ENCODE measurements at regions not wholly inside any gene's neighbourhood (a gene's known extent, or its start where the extent isn't known, plus 50 kb on each side); places are given as distances from the start of the nearest gene placed in this dataset.
A peak's percentile ranks its signal among the peaks of the same experiment; 100 is the strongest.

GRCh38 chr4:187479511-187479910 lies 516.1 kb upstream of the ZFP42 start:
- Histone ChIP-seq H3K4ac (ENCODE audit: low read depth, low read length) (peak overlapping the region; percentile 85), H3K9me3 (ENCODE audit: control insufficient read depth, insufficient read depth, low read length) (no peaks in the 10 kb centered on the region), H2BK120ac (ENCODE audit: low read depth, low read length) (peak overlapping the region; percentile 94), H2AFZ (replicated peaks; ENCODE audit: low read length, poor library complexity) (peak overlapping the region; percentile 34), H4K5ac (ENCODE audit: low read depth, low read length) (peak overlapping the region; percentile 80), H4K20me1 (ENCODE audit: insufficient read depth, low read length) (no peaks in the 10 kb centered on the region), H2AK9ac (replicated peaks; ENCODE audit: low read depth, low read length, poor library complexity) (no peak overlapping the region), H2BK5ac (ENCODE audit: low read depth, low read length, poor library complexity, severe bottlenecking) (peak overlapping the region; percentile 95), H3K14ac (replicated peaks; ENCODE audit: low read depth, low read length) (peak overlapping the region; percentile 66), H4K8ac (ENCODE audit: low read depth in 2 of 2, low read length in 2 of 2) (peak overlapping the region in 1 of 2 experiments; percentile 72; a peak in 1 of 4 replicates), H2AK5ac (ENCODE audit: low read depth, low read length) (peak overlapping the region; percentile 41; the same call in 1 of the 2 replicates), H3K18ac (ENCODE audit: low read depth, low read length) (peak overlapping the region; percentile 90; the same call in 1 of the 2 replicates), H3K4me3 (ENCODE audit: insufficient read depth, low read depth, low read length) (no peak overlapping the region), H3K4me1 (ENCODE audit: control insufficient read depth, insufficient read depth, low read length) (peaks cover 23% of the 10 kb centered on the region), H2BK20ac (ENCODE audit: low read depth, low read length) (peak overlapping the region; percentile 93), H2BK15ac (ENCODE audit: low read depth, low read length) (peak overlapping the region; percentile 49; the same call in 1 of the 3 replicates), H3K36me3 (ENCODE audit: control insufficient read depth, insufficient read depth, low read length) (no peaks in the 10 kb centered on the region), H3K79me1 (ENCODE audit: low read depth in 1 of 2, low read length in 2 of 2) (peaks cover 0 to 15% of the 10 kb centered on the region in 2 experiments; a peak in 2 of 4 replicates), H3K27me3 (ENCODE audit: control insufficient read depth, insufficient read depth, low read length) (no peaks in the 10 kb centered on the region), H3K27ac (ENCODE audit: insufficient read depth, low read length) (peak overlapping the region; percentile 27; the same call in 1 of the 2 replicates), H3K4me2 (ENCODE audit: low read depth, low read length) (peak overlapping the region; percentile 34), H3K23ac (ENCODE audit: low read depth, low read length) (peak overlapping the region; percentile 41; the same call in 1 of the 2 replicates), H3K9me1 (ENCODE audit: insufficient read depth, low read length) (peaks cover 15% of the 10 kb centered on the region), H3K56ac (ENCODE audit: extremely low read depth, insufficient read depth, low read length) (peak overlapping the region; percentile 19; the same call in 1 of the 2 replicates), H4K91ac (ENCODE audit: insufficient read depth, low read depth, low read length) (peak overlapping the region; percentile 29; the same call in 1 of the 2 replicates), H3K9ac (ENCODE audit: low read depth, low read length) (no peak overlapping the region)
- in situ Hi-C loops (cut with MboI; ENCODE audit: low sequenced_read_pairs) (no loop called here), intact Hi-C loops (cut with micrococcal nuclease) (loop anchor here (2.0 to 10.0 kb wide), 3 partner anchors 252 to 755 kb away; no protein-coding TSS in a partner anchor), dilution Hi-C loops (cut with HindIII; ENCODE audit: low sequenced_read_pairs, unreplicated experiment) (no loop called here)
- ChIA-PET CTCF (interaction anchor here (1.0 to 1.1 kb wide), 2 partner anchors 15 to 36 kb away, joined by 3 read pairs; no protein-coding TSS in a partner anchor), POLR2A (ENCODE audit: unreplicated experiment) (no interaction called here)
- TF ChIP-seq, protein P1, sequence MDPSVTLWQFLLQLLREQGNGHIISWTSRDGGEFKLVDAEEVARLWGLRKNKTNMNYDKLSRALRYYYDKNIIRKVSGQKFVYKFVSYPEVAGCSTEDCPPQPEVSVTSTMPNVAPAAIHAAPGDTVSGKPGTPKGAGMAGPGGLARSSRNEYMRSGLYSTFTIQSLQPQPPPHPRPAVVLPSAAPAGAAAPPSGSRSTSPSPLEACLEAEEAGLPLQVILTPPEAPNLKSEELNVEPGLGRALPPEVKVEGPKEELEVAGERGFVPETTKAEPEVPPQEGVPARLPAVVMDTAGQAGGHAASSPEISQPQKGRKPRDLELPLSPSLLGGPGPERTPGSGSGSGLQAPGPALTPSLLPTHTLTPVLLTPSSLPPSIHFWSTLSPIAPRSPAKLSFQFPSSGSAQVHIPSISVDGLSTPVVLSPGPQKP (IDR thresholded peaks at IDR 0.05; ENCODE audit: borderline replicate concordance, low read depth, low read length): no peak
- TF ChIP-seq CEBPB (IDR thresholded peaks at IDR 0.05; ENCODE audit: low read depth, low read length) (no peak), FOS (IDR thresholded peaks at IDR 0.05; ENCODE audit: low read depth, low read length) (no peak), MAFK (IDR thresholded peaks at IDR 0.05; ENCODE audit: low read depth, low read length) (no peak), MAZ (IDR thresholded peaks at IDR 0.05; ENCODE audit: borderline replicate concordance, low read depth, low read length) (no peak), CHD1 (IDR thresholded peaks at IDR 0.05; ENCODE audit: low read depth, low read length) (no peak), RAD21 (IDR thresholded peaks at IDR 0.05; ENCODE audit: low read length) (no peak)
- TF ChIP-seq, protein P2, sequence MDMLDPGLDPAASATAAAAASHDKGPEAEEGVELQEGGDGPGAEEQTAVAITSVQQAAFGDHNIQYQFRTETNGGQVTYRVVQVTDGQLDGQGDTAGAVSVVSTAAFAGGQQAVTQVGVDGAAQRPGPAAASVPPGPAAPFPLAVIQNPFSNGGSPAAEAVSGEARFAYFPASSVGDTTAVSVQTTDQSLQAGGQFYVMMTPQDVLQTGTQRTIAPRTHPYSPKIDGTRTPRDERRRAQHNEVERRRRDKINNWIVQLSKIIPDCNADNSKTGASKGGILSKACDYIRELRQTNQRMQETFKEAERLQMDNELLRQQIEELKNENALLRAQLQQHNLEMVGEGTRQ (IDR thresholded peaks at IDR 0.05; ENCODE audit: low read depth, low read length): no peak
- 44% methylated on average over 4 of the region's 6 CpGs; no CpG with 5 or more reads in 1 of the 2 experiments for WGBS, 2 experiments (ENCODE audit: extremely low coverage in 2 of 2, insufficient read length in 1 of 2)
- DNase-seq (peak; percentile 4), ATAC-seq (ENCODE audit: low read depth) (no peak)
- BruUV-seq (replicated peaks): no TSS peak
